ENCODE measurements at regions not wholly inside any gene's neighbourhood (a gene's known extent, or its start where the extent isn't known, plus 50 kb on each side); places are given as distances from the start of the nearest gene placed in this dataset.

DNA sequence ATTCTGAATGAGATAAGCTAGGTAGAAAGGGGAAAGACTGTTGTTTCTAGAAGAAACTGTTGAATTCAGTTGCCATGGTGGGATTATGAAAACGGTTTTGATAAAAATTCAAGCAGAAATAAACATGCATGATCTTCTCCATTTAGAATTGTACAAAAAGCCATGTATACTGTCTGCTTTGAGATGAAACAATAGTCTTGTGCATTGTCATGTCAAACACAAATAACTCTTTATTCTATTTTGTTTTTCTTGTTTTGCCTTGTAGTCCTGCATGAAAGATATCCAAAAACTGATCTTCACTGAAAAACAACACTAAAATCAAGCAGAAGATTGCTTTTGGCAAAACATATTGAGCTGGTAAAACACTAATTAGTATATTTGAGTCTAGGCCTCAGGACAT is 659.9 kb downstream of the LTN1 start:
- no peak for TF ChIP-seq POLR2A (IDR thresholded peaks at IDR 0.05; ENCODE audit: low read length)
- TF ChIP-seq GATA1 (IDR thresholded peaks at IDR 0.05; ENCODE audit: low read depth, low read length): no peak
